Suppressor macrophage treated with lipopolysaccharide for 1 hour (primary cell): ENCODE measurements at regions not wholly inside any gene's neighbourhood (a gene's known extent, or its start where the extent isn't known, plus 50 kb on each side); places are given as distances from the start of the nearest gene placed in this dataset.
A peak's percentile ranks its signal among the peaks of the same experiment; 100 is the strongest.
"Not testable (repeated sequence)": the region's sequence is repeated elsewhere in the genome, so short reads cannot be mapped to it uniquely, and the experiment has no call there.

Experiments used
- DNase-seq, 3 donors: peaks; one replicate each; pipeline ENCODE4 v3.0.0-alpha.2; 2020 to 2022

DNA sequence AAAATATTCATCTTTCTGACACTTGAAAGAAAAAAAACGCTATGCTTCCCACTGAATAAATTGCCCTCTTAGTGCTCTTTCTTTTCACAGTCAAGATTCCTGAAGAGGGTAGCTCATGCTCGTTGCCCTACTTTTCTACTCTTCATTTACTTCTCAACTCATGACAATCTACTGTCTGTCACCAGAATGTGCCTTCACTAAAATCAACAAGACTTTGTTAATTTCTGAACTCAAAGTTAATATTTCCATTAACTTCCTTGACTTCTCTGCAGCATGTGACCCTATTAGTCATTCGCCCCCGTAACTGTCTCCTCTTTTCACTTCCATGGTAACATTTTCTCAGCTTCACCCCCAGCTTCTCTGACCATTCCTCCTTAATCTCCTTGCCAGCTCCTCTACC, 98.9 kb upstream of the MAPRE2 start:
- peak in 1 of 3 donors; percentile 7 for DNase-seq

DNA sequence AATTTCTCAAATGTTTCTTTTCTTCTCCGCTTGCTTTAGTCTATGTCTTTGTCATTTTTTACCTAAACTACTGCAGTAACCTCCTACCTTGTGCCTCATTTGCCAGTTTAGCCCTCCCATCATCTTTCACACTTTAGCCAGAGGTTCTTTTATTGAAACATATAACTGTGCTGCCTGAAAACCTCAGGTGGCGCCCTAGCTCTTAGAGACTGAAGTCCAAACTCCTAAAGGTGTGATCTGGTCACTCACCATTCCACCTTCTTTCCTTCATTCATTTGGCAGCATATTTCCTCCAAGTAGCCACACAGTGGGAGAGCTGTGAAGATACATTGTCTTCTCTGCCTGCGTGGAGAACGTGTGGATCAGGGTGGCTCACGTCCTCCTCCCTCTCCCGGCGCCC, 98.2 kb upstream of the MAPRE2 start:
- DNase-seq: no peak

- DNase-seq: no peak
Observed at GRCh38 chr18:34943587-34943986, 97.6 kb upstream of the MAPRE2 start.

- DNase-seq: no peak
Observed at GRCh38 chr18:34947711-34948125, 93.5 kb upstream of the MAPRE2 start.

DNA sequence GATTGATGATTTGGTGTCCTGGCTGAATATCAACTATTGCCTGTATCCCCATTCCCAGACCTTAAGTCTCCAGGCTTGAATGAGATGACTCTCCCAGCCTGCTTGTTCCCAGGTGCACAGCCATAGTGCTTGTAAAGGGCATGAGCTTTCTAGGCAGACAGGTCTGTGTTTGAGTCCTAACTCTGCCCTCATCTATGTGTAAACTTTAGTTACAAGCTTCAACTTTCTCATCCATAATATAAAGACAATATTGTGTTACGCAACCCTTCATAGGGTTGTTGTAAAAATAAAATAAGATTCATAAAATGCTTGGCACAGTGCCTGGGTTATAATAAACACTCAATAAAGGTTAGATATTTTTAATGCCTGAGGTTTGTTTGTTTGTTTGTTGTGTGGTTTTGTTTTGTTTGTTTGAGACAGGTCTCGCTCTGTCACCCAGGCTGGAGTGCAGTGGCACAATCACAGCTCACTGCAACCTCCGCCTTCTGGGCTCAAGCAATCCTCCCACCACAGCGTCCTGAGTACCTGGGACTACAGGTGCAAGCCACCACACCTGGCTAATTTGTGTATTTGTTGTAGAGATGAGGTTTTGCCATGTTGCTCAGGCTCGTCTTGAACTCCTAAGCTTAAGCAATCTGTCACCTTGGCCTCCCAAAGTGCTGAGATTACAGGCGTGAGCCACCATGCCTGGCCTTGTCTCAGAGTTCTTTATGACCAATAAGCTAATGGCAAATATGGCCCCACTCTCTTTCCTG, 89.4 kb upstream of the MAPRE2 start:
- DNase-seq: no peak

DNA sequence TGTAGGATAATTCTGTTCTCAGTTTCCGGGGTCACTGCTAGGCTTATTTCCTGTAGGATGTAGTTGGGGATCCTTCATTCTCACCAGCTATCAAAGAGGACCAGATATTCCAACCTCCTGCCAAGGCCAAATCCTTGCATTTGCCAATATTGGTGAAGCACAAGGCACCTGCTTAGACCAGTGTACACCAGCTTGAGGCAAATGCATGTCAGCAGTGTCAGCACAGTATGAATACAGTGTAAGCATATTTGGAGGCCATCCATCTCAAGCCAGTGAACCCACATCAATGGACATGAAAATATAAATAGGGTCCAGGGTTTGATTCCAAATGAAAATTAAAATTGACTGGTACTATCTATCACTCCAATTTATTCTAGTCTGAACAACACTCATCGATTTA, 88.0 kb upstream of the MAPRE2 start:
- DNase-seq: no peak

DNA sequence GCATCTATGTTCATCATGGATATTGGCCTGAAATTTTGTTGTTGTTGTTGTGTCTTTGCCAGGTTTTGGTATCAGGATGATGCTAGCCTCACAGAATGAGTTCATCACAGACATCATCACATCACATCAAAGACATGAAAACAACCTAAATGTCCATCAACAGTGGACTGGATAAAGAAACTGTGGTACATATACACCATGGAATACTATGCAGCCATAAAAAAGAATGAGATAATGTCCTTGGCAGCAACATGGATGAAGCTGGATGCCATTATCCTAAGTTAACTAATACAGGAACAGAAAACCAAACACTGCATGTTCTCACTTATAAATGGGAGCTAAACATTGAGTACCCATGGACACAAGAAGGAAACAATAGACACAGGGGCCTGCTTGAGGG, 85.7 kb upstream of the MAPRE2 start:
- not testable (repeated sequence) for DNase-seq

DNA sequence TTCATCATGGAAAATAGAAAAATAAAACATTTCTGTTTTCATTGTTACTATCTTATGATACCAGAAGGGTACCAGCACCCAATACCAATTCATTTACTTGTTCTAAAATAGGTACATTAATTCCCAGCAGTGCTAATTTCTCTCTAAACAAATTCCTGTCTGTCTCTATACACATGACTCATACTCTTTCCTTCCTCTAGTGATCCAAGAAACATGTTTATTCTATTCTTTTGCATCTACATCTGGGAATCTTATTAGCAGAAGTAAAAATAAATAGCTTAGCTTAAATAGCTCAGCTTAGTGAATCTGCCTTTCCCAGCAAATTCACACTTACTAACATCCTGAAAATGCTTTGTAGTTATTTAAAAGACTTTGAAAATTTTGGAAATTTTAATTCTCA, 84.5 kb upstream of the MAPRE2 start:
- no peak for DNase-seq

GRCh38 chr18:34957119-34957863, 83.9 kb upstream of the MAPRE2 start:
- DNase-seq: no peak

DNA sequence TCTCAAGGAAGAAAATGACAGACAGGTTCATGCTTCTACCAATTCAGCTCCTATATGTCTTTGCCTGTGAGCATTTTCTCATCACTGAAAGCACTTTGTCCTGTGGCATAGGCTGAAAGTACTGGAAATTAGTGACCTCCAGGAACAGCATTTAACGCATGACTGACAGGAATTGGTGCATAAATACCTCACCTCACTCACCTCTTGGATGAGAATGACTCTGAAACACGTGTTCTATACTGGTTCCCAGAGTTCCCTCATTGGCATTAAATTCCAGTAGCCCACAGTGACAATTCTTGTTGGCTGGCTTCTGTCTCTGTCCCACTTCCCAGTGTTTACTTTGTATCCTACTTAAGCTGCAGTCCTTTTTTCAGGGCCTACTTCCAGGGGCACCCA, 83.4 kb upstream of the MAPRE2 start:
- no peak for DNase-seq

- no peak for DNase-seq
Observed at GRCh38 chr18:34959211-34959829, 81.9 kb upstream of the MAPRE2 start.

DNA sequence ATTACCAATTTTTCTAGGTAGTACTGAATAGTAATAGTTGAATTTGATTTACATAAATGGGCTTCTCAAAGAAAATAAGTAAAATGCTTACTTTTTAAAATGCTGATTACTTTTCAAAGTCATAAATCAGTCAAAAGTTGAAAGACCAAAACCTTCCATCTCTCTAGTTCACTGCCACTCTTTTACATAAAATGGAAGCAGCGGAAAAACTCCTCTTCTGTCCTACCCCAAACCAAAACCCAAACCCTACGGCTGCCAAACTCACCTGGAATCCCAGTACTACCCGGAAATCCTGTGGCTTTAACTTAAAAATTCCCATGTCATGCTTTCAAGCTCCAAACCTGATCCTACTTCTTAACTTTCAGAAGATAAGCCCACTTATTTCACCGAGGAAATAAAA, 81.2 kb upstream of the MAPRE2 start:
- DNase-seq: no peak

- no peak for DNase-seq
Observed at GRCh38 chr18:34965108-34965507, 76.1 kb upstream of the MAPRE2 start.

GRCh38 chr18:34965566-34965965, 75.6 kb upstream of the MAPRE2 start:
- no peak for DNase-seq

DNA sequence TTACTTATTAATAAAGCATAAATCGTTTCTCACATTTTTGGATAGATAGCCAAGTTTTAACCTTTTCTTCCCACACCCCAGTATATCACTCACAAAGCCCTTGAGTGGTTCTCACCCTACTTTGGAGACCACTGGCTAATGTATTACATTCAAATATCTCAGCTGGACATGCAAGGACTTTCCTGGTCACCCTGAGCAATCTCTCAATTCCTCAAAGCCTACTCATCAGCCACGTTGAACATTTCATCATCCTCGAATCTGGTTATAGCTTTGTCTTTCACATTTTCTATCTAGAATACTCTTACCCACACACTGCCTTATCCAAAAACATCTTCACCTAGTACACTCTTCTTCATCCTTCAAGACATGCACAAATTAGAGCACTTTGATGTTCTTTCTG, 71.1 kb upstream of the MAPRE2 start:
- DNase-seq: no peak

GRCh38 chr18:34971313-34971712, 69.9 kb upstream of the MAPRE2 start:
- peak; percentile 20 to 70 (median 63) for DNase-seq

DNA sequence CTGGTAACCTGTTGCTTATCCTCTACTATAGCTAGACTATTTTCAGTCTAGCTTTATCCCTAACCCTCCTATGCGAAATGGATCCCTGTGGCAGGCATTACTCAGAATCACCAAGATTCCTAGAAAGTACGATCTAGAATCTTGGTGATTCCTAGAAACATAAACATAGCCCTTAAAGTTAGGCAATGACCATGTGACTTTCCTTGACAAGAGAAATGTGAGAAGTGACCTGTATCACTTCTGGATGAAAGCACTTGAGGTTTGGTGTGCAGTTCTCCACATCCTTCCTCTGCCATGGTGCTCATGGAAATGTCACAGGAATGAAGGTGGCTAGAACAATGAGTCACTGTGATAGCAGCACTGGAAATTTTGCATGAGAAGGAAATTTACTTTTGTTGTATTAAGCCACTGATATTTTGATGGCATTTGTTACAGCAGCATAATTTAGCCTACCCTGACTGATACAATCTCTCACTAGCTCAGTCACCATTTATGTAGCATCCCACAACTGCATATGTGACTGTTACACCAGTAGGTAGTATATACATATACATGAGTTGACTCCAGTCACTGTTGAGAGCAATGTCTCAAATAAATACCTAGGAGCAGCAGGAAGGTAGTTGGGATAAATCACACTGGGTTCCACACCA, 68.3 kb upstream of the MAPRE2 start:
- no peak for DNase-seq

- DNase-seq: no peak
Observed at GRCh38 chr18:34976123-34976522, 65.1 kb upstream of the MAPRE2 start.

DNA sequence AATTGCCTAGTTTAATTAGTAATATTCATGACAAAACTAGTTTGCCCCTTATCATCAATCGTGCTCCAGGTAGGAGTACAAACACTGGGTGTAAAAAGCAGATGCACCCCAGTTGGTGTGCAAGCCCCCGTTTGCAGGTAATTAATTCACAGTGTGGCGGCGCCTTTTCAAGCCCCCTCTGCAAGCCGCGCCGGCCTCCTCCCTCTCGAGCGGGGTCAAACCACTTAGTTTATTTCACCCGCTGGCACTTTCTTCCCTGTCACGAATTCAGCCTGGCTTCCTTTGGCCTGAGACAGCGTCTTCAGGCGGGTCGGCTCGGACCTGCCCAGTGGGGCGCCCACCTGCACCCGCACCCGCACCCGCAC, 64.7 kb upstream of the MAPRE2 start:
- DNase-seq: no peak

DNA sequence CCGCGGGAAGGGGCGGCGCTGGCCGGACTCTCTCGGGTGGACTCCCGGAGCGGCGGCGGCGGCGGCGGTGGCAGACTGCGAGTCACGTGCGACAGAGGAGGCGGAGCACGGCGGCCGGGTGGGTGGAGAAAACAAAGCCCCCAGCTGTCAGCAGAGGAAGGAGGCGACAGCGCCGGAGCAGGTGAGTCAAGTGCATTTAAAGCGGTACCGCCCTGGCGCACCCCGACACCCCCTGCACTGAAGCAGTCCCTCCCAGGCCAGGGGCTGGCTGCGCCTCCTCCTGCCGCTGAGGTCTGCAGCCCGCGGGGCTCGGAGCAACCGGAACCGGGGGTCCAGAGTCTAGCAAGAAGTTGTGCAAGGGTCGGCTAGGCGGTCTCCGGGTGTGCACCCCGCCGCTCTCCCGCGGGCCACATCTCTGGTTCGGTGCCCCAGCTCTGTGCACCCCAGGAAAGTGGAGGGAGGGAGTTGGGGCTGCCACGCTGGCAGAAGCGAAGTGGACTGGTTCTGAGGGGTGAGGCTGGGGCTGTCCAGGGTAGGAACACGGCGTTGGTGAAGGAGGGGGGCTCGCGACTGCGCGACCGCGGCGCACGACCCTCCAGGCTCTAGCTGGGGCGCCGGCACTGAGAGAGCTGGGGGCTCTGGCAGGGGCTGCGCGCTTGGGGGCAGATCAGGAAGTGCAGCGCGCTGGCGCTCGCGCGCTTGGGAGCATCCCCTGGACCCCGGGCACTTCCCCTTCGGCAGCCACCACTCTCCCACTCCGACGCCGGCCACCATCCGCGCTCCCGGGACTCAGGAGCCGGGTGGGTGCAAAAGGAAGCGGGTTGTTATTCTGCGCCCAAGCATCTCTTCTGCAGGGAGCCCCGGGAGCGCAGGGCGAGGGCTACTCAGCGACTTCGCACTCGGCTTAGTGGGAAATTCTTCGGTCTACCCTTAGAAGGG, 64.0 kb upstream of the MAPRE2 start:
- DNase-seq: peak; percentile 50 to 76 (median 60)

GRCh38 chr18:34977838-34978532, 63.2 kb upstream of the MAPRE2 start:
- peak; percentile 46 to 61 (median 47) for DNase-seq

GRCh38 chr18:34978533-34978893, 62.7 kb upstream of the MAPRE2 start:
- peak in 1 of 3 donors; percentile 27 for DNase-seq
